GM12873 (cell line): ENCODE measurements at regions not wholly inside any gene's neighbourhood (a gene's known extent, or its start where the extent isn't known, plus 50 kb on each side); places are given as distances from the start of the nearest gene placed in this dataset.

Experiments
- CTCF ChIP-seq: IDR thresholded peaks from 2 replicates; pipeline ENCODE4 v1.5.1; 2012; ENCODE audit warnings: low read depth, mild to moderate bottlenecking, moderate library complexity, low read length, control low read depth; ENCODE audit not compliant: insufficient read depth; ENCODE audit errors: missing control alignments

- no peak for TF ChIP-seq CTCF
These were observed 672.0 kb downstream of the SI start for GRCh38 chr3:164406281-164406680.

GRCh38 chr3:164401923-164402322 lies 676.4 kb downstream of the SI start:
- no peak for TF ChIP-seq CTCF

GRCh38 chr3:164397462-164397861 lies 680.8 kb downstream of the SI start:
- TF ChIP-seq CTCF, result no peak

- no peak for TF ChIP-seq CTCF
These were observed 685.1 kb downstream of the SI start for GRCh38 chr3:164393171-164393570.

- TF ChIP-seq CTCF, result peak; percentile 13
These were observed 688.2 kb downstream of the SI start for GRCh38 chr3:164390046-164390445.

GRCh38 chr3:164387236-164387635 lies 691.1 kb downstream of the SI start:
- TF ChIP-seq CTCF, result no peak

- no peak for TF ChIP-seq CTCF
These were observed 698.1 kb downstream of the SI start for GRCh38 chr3:164380156-164380555.
